ENCODE measurements at regions not wholly inside any gene's neighbourhood (a gene's known extent, or its start where the extent isn't known, plus 50 kb on each side); places are given as distances from the start of the nearest gene placed in this dataset.

DNA sequence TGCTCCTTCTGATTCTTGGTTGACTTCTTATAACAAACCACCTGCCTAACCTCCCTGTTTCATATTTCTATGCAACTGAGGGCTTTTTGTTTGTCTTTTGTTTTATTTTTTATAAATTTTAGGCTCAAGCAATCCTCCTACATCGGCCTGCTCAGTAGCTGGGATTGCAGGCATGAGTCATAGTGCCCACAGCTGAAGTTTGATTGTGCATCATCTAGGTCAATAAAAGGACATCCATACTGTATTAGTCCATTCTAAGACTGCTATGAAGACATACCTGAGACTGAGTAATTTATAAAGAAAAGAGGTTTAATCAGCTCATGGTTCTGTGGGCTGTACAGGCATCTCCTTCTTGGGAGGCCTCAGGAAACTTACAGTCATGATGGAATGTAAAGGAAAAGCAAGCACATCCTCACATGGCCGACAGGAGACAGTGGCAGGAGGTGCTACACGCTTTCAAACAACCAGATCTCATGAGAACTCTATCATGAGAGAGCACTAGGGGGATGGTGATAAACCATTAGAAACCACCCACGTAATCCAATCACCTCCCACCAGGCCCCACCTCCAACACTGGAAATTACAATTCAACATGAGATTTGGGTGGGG is 285.0 kb downstream of the SIPA1L2 start:
- TF ChIP-seq CTCF (IDR thresholded peaks at IDR 0.05): no peak
- TF ChIP-seq EP300 (IDR thresholded peaks at IDR 0.05): no peak
- TF ChIP-seq POLR2AphosphoS5 (IDR thresholded peaks at IDR 0.05): no peak
